ENCODE measurements at regions not wholly inside any gene's neighbourhood (a gene's known extent, or its start where the extent isn't known, plus 50 kb on each side); places are given as distances from the start of the nearest gene placed in this dataset.

DNA sequence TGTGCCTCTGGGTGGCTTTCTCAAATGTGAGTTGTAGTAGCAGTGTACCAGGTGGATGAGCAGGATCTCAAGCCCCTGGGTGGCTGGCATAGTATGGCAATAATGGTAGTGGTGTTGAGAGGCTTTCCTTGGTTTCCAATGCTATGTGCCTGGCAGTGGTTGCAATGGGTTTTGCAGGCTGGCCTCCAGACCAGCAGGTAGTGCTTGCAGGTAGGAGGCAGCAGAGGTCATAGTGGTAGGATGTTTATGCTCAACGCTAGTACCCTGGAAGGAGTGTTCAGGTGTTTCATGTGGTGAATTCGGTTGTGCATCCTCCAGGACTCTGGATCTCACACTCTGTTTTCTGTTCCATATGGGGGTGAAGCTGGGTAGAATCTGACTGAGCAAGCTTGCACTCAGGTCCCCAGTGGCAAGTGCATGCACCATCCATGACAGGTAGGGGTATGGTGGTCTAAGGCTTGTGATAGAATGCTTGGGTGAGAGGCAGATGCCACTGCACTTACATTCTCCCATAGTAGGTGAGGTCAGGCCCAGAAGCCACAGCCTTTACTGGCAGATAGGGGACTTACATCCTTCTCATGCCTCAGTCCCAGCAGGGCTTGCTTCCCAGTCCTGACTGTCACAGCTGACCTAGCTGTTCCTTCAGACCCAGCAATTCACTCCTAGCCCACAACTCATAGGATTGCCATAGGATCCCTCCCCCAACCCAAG is 410.5 kb upstream of the LRRC7 start:
- peak in 1 of 2 donors; percentile 51 for ATAC-seq (ENCODE audit: low FRiP score in 2 of 2)
- Histone ChIP-seq H3K27ac (no peak overlapping the region), H3K4me1 (no peaks in the 10 kb centered on the region), H3K9me3 (peaks cover 0 to 4% (median 0%) of the 10 kb centered on the region in 4 donors), H3K36me3 (no peaks in the 10 kb centered on the region), H3K27me3 (no peaks in the 10 kb centered on the region), H3K4me3 (no peak overlapping the region)
- TF ChIP-seq POLR2AphosphoS5 (IDR thresholded peaks at IDR 0.05) (no peak), POLR2A (IDR thresholded peaks at IDR 0.05) (no peak), EP300 (IDR thresholded peaks at IDR 0.05) (no peak)
- TF ChIP-seq, protein P1, sequence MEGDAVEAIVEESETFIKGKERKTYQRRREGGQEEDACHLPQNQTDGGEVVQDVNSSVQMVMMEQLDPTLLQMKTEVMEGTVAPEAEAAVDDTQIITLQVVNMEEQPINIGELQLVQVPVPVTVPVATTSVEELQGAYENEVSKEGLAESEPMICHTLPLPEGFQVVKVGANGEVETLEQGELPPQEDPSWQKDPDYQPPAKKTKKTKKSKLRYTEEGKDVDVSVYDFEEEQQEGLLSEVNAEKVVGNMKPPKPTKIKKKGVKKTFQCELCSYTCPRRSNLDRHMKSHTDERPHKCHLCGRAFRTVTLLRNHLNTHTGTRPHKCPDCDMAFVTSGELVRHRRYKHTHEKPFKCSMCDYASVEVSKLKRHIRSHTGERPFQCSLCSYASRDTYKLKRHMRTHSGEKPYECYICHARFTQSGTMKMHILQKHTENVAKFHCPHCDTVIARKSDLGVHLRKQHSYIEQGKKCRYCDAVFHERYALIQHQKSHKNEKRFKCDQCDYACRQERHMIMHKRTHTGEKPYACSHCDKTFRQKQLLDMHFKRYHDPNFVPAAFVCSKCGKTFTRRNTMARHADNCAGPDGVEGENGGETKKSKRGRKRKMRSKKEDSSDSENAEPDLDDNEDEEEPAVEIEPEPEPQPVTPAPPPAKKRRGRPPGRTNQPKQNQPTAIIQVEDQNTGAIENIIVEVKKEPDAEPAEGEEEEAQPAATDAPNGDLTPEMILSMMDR (IDR thresholded peaks at IDR 0.05) = no peak
- WGBS, 2 donors = 80 to 83% methylated on average over 1 to 2 of the region's 2 CpGs
- DNase-seq = no peak

DNA sequence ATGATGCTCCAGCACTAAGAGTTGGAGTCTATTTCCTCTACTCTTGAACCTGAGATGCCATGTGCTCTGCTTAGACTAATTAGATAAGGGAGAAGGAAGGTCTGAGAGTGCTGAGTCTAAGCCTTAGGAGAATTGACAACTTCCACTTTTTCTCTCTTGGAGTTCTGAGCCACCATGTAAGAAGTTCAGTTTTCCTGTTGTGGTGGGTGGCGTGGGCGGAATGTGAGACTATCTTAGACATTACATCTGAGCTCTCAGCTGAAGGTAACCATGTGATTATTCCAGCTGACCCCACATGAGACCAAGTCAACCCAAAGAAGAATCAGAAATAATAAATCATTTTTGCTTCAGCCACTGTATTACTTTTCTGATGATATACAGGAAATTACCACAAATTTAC is 404.5 kb upstream of the LRRC7 start:
- no peaks in the 10 kb centered on the region for H3K9me3 ChIP-seq
- no peak for ATAC-seq (ENCODE audit: low FRiP score in 2 of 2)
- H3K4me1 ChIP-seq = no peaks in the 10 kb centered on the region
- TF ChIP-seq EP300 (IDR thresholded peaks at IDR 0.05) = no peak
- TF ChIP-seq, protein P1 (IDR thresholded peaks at IDR 0.05) = no peak
- no peak overlapping the region for H3K27ac ChIP-seq
- no peak for DNase-seq
- H3K36me3 ChIP-seq = no peaks in the 10 kb centered on the region
- no peaks in the 10 kb centered on the region for H3K27me3 ChIP-seq
- H3K4me3 ChIP-seq = no peak overlapping the region
- WGBS, 2 donors = 85 to 96% methylated on average over 2 of the region's 2 CpGs

DNA sequence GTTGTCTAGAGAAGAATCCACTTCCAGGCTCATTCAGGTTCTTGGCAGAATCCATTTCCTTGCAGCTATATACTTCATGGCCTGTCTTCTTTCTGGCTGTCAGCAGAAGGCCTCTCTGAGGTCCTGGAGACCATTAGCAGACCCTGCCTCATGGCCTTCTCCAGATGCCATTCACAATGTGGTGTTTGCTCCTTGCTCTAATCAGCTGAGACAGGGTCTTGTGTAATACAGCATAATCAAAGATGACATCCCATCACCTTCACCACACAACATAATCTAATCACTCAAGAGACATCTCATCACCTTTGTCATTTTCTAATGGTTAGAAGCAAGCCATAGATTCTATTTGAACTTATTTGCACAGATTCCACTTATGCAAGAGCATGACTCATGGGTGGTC is 403.9 kb upstream of the LRRC7 start:
- Histone ChIP-seq H3K27ac (no peak overlapping the region), H3K4me1 (no peaks in the 10 kb centered on the region), H3K4me3 (no peak overlapping the region), H3K9me3 (no peaks in the 10 kb centered on the region), H3K36me3 (no peaks in the 10 kb centered on the region), H3K27me3 (no peaks in the 10 kb centered on the region)
- peak in 1 of 2 donors; percentile 53 for ATAC-seq (ENCODE audit: low FRiP score in 2 of 2)
- DNase-seq = no peak
- no peak for TF ChIP-seq POLR2AphosphoS5 (IDR thresholded peaks at IDR 0.05)
- no peak for TF ChIP-seq POLR2A (IDR thresholded peaks at IDR 0.05)
- TF ChIP-seq, protein P1 (IDR thresholded peaks at IDR 0.05) = no peak
- TF ChIP-seq EP300 (IDR thresholded peaks at IDR 0.05) = no peak

DNA sequence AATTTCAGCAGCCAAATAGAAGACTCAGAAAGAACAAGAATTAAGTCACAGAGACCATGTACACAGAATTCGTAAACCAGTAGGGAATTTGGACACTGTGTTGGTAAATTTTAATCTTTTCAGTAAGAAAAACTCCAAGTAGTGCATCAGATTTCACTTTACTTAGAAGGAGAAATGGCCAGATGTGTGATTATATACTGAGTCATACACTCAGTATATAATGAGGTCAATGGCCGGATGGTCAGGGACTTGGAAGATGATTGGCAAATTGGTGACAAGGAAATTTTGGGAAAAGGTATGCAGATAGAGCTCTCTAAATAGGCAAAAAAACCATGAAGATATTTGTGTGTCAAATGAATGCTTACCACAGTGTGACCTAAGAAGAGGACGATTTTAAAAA is 399.8 kb upstream of the LRRC7 start:
- no peaks in the 10 kb centered on the region for H3K4me1 ChIP-seq
- H3K27ac ChIP-seq = no peak overlapping the region
- TF ChIP-seq POLR2AphosphoS5 (IDR thresholded peaks at IDR 0.05) (no peak), EP300 (IDR thresholded peaks at IDR 0.05) (no peak), POLR2A (IDR thresholded peaks at IDR 0.05) (no peak)
- TF ChIP-seq, protein P1 (IDR thresholded peaks at IDR 0.05) = no peak
- no peaks in the 10 kb centered on the region for H3K27me3 ChIP-seq
- H3K4me3 ChIP-seq = no peak overlapping the region
- ATAC-seq (ENCODE audit: low FRiP score in 2 of 2) (no peak), DNase-seq (no peak)
- 74% methylated on average over 3 of the region's 3 CpGs for WGBS, 2 donors
- H3K36me3 ChIP-seq = no peaks in the 10 kb centered on the region
- peaks cover 0 to 15% (median 0%) of the 10 kb centered on the region in 4 donors for H3K9me3 ChIP-seq

DNA sequence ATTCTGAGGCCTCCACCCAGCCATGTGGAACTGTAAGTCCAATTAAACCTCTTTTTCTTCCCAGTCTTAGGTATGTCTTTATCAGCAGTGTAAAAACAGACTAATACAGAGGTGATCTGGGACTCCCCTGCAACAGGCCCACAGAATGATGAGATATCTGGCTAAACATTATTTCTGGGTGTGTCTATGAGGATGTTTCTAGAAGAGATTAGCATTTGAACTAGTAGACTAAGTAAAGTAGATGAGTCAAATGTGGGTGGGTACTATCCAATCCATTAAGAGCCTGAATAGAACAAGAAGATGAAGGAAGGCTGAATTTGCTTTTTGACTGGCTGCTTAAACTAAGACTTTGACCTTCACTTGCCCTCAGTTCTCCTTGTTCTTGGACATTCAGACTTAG is 396.5 kb upstream of the LRRC7 start:
- TF ChIP-seq EP300 (IDR thresholded peaks at IDR 0.05) (no peak), POLR2AphosphoS5 (IDR thresholded peaks at IDR 0.05) (no peak), POLR2A (IDR thresholded peaks at IDR 0.05) (no peak)
- TF ChIP-seq, protein P1 (IDR thresholded peaks at IDR 0.05) = no peak
- no peak overlapping the region for H3K4me3 ChIP-seq
- H3K27me3 ChIP-seq = no peaks in the 10 kb centered on the region
- no peak overlapping the region for H3K27ac ChIP-seq
- H3K9me3 ChIP-seq = peaks cover 0 to 15% (median 0%) of the 10 kb centered on the region in 4 donors
- ATAC-seq (ENCODE audit: low FRiP score in 2 of 2) = peak in 1 of 2 donors; percentile 38
- no peaks in the 10 kb centered on the region for H3K36me3 ChIP-seq
- DNase-seq = no peak
- H3K4me1 ChIP-seq = no peaks in the 10 kb centered on the region
